ENCODE measurements at regions not wholly inside any gene's neighbourhood (a gene's known extent, or its start where the extent isn't known, plus 50 kb on each side); places are given as distances from the start of the nearest gene placed in this dataset.

- TF ChIP-seq ZBTB8A (tag by site-specific recombination; IDR thresholded peaks at IDR 0.05) (no peak), MYNN (tag by site-specific recombination; IDR thresholded peaks at IDR 0.05; ENCODE audit: borderline replicate concordance) (no peak), CTCF (tag by site-specific recombination; IDR thresholded peaks at IDR 0.05) (no peak), MEIS1 (CRISPR knock-in tag; IDR thresholded peaks at IDR 0.05; ENCODE audit: borderline replicate concordance) (no peak), ZBTB21 (tag by site-specific recombination; IDR thresholded peaks at IDR 0.05) (no peak), ZNF530 (tag by site-specific recombination; IDR thresholded peaks at IDR 0.05; ENCODE audit: low read depth) (no peak), ZNF148 (tag by site-specific recombination; IDR thresholded peaks at IDR 0.05; ENCODE audit: borderline replicate concordance) (no peak), ZNF621 (tag by site-specific recombination; IDR thresholded peaks at IDR 0.05) (no peak), ZNF747 (tag by site-specific recombination; IDR thresholded peaks at IDR 0.05) (no peak), ZNF324 (tag by site-specific recombination; IDR thresholded peaks at IDR 0.05) (no peak), BCL11A (tag by site-specific recombination; IDR thresholded peaks at IDR 0.05; ENCODE audit: low read depth) (no peak)
These were observed 90.7 kb downstream of the NR2F2 start for GRCh38 chr15:96421178-96421601.

Data from HEK293 (cell line).